ENCODE measurements at regions not wholly inside any gene's neighbourhood (a gene's known extent, or its start where the extent isn't known, plus 50 kb on each side); places are given as distances from the start of the nearest gene placed in this dataset.

DNA sequence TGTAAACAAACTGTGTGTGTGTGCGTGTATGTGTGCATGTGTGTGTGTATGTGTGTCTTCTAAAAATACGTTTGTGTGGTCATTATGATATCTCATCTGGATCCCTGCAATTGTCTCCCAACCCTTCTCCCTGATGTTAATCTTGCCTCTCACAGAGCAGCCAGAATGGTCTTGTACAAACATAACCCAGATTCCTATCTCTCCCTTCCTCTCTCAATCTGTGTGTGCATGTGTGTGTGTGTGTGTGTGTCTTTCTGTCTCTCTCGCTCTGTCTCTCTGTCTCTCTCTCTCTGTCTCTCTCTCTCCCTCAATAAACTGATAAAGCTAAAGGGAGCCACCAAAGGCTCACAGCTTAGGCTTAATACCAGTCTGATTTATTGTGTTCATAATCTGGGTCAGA lies 210.8 kb downstream of the PAX3 start:
- TF ChIP-seq POLR2A (IDR thresholded peaks at IDR 0.05) (no peak), EP300 (IDR thresholded peaks at IDR 0.05) (no peak)
- TF ChIP-seq, protein P1, sequence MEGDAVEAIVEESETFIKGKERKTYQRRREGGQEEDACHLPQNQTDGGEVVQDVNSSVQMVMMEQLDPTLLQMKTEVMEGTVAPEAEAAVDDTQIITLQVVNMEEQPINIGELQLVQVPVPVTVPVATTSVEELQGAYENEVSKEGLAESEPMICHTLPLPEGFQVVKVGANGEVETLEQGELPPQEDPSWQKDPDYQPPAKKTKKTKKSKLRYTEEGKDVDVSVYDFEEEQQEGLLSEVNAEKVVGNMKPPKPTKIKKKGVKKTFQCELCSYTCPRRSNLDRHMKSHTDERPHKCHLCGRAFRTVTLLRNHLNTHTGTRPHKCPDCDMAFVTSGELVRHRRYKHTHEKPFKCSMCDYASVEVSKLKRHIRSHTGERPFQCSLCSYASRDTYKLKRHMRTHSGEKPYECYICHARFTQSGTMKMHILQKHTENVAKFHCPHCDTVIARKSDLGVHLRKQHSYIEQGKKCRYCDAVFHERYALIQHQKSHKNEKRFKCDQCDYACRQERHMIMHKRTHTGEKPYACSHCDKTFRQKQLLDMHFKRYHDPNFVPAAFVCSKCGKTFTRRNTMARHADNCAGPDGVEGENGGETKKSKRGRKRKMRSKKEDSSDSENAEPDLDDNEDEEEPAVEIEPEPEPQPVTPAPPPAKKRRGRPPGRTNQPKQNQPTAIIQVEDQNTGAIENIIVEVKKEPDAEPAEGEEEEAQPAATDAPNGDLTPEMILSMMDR (IDR thresholded peaks at IDR 0.05), result no peak

Measured in tibial nerve (tissue), 4 donors.